Smooth muscle cell (in vitro differentiated cells): ENCODE measurements at regions not wholly inside any gene's neighbourhood (a gene's known extent, or its start where the extent isn't known, plus 50 kb on each side); places are given as distances from the start of the nearest gene placed in this dataset.
"Not testable (repeated sequence)": the region's sequence is repeated elsewhere in the genome, so short reads cannot be mapped to it uniquely, and the experiment has no call there.

Experiments
- DNase-seq: peaks from one replicate; lab custom pipeline; 2025; ENCODE audit not compliant: unreplicated experiment; lab: John Stamatoyannopoulos, UW
- H2AFZ ChIP-seq: fragments of 200-600 bp; sonication (generic); 2 replicates; pipeline ENCODE4 v1.6.0; 2016; ENCODE audit warnings: antibody characterized with exemption, low read depth, mild to moderate bottlenecking
- H3F3A ChIP-seq: fragments of 200-600 bp; sonication (generic); 2 replicates; pipeline ENCODE4 v1.6.0; 2017; ENCODE audit warnings: antibody characterized with exemption, low read depth
- H3K27ac ChIP-seq: fragments of 200-600 bp; sonication (generic); 2 replicates; pipeline ENCODE4 v1.5.1; 2016; ENCODE audit warnings: low read depth, mild to moderate bottlenecking
- H3K27me3 ChIP-seq: fragments of 200-600 bp; sonication (generic); 2 replicates; pipeline ENCODE4 v1.6.1; 2016; ENCODE audit warnings: low read depth, mild to moderate bottlenecking
- H3K36me3 ChIP-seq: fragments of 200-600 bp; sonication (generic); 2 replicates; pipeline ENCODE4 v1.5.1; 2016; ENCODE audit warnings: low read depth
- H3K4me1 ChIP-seq: fragments of 200-600 bp; sonication (generic); 2 replicates; pipeline ENCODE4 v1.5.1; 2016; ENCODE audit warnings: low read depth
- H3K4me2 ChIP-seq: fragments of 200-600 bp; sonication (generic); 2 replicates; pipeline ENCODE4 v1.6.0; 2016; ENCODE audit warnings: mild to moderate bottlenecking
- H3K4me3 ChIP-seq: fragments of 200-600 bp; sonication (generic); 2 replicates; pipeline ENCODE4 v1.5.1; 2016; ENCODE audit warnings: mild to moderate bottlenecking
- H3K79me2 ChIP-seq: fragments of 200-600 bp; sonication (generic); 2 replicates; pipeline ENCODE4 v1.6.0; 2016; ENCODE audit warnings: low read depth, mild to moderate bottlenecking
- H3K9ac ChIP-seq: fragments of 200-600 bp; sonication (generic); 2 replicates; pipeline ENCODE4 v1.6.0; 2016; ENCODE audit warnings: low read depth
- H3K9me3 ChIP-seq: fragments of 200-600 bp; sonication (generic); replicated peaks from 2 replicates; pipeline ENCODE4 v1.5.1; 2016; ENCODE audit warnings: low read depth
- H4K20me1 ChIP-seq: fragments of 200-600 bp; sonication (generic); 2 replicates; pipeline ENCODE4 v1.6.0; 2016; ENCODE audit warnings: low read depth
- CTCF ChIP-seq: fragments of 200-600 bp; sonication (generic); IDR thresholded peaks from 2 replicates; pipeline ENCODE4 v1.5.1; 2017; ENCODE audit warnings: borderline replicate concordance, mild to moderate bottlenecking, antibody characterized with exemption; ENCODE audit not compliant: insufficient read depth, poor library complexity, severe bottlenecking
- WGBS: methylation state at CpG from one replicate; pipeline ENCODE4 v1.1.7; 2016; ENCODE audit warnings: low lambda C conversion rate; 5-methylcytosine and 5-hydroxymethylcytosine counted together

GRCh38 chr14:105944632-105945610, 418.5 kb downstream of the TMEM121 start:
- Histone ChIP-seq H3K4me3 (no peak overlapping the region), H3K27ac (no peak overlapping the region), H3K9ac (no peak overlapping the region), H3K27me3 (no peaks in the 10 kb centered on the region), H3K4me2 (no peak overlapping the region), H3K79me2 (no peaks in the 10 kb centered on the region), H4K20me1 (no peaks in the 10 kb centered on the region), H3F3A (no peaks in the 10 kb centered on the region), H3K9me3 (peaks cover 5% of the 10 kb centered on the region), H3K4me1 (no peaks in the 10 kb centered on the region), H2AFZ (no peak overlapping the region), H3K36me3 (no peaks in the 10 kb centered on the region)
- 74% methylated on average over 30 of the region's 30 CpGs for WGBS
- no peak for TF ChIP-seq CTCF
- DNase-seq: no peak

- H3K9me3 ChIP-seq: peaks cover 5% of the 10 kb centered on the region
- no peaks in the 10 kb centered on the region for H3K36me3 ChIP-seq
- H3K4me2 ChIP-seq: no peak overlapping the region
- no peak overlapping the region for H3K9ac ChIP-seq
- H2AFZ ChIP-seq: no peak overlapping the region
- no peaks in the 10 kb centered on the region for H3K27me3 ChIP-seq
- no peaks in the 10 kb centered on the region for H4K20me1 ChIP-seq
- H3K4me1 ChIP-seq: no peaks in the 10 kb centered on the region
- H3K27ac ChIP-seq: no peak overlapping the region
- no peak for TF ChIP-seq CTCF
- no peaks in the 10 kb centered on the region for H3K79me2 ChIP-seq
- DNase-seq: no peak
- H3K4me3 ChIP-seq: no peak overlapping the region
- no peaks in the 10 kb centered on the region for H3F3A ChIP-seq
- WGBS: 66% methylated on average over 7 of the region's 7 CpGs
Observed at GRCh38 chr14:105945896-105946295, 419.5 kb downstream of the TMEM121 start.

- H3K9me3 ChIP-seq: peaks cover 5% of the 10 kb centered on the region
- 71% methylated on average over 4 of the region's 4 CpGs for WGBS
Observed at GRCh38 chr14:105947599-105947998, 421.2 kb downstream of the TMEM121 start.

GRCh38 chr14:105948955-105949354, 422.6 kb downstream of the TMEM121 start:
- not testable (repeated sequence) for H3K4me2 ChIP-seq, H3K9ac ChIP-seq, H3K27ac ChIP-seq, DNase-seq, H3K4me3 ChIP-seq, H3K9me3 ChIP-seq, H3K79me2 ChIP-seq, H3K36me3 ChIP-seq, H4K20me1 ChIP-seq, H3F3A ChIP-seq, H3K4me1 ChIP-seq, H2AFZ ChIP-seq, H3K27me3 ChIP-seq
- WGBS: 69% methylated on average over 3 of the region's 3 CpGs

More at GRCh38 chr14:105947599-105947998, 421.2 kb downstream of the TMEM121 start:
- Histone ChIP-seq H3K4me2 (no peak overlapping the region), H3K79me2 (no peaks in the 10 kb centered on the region), H2AFZ (no peak overlapping the region), H3K4me3 (no peak overlapping the region), H3K27ac (no peak overlapping the region), H3K4me1 (no peaks in the 10 kb centered on the region), H3K27me3 (no peaks in the 10 kb centered on the region), H3K36me3 (no peaks in the 10 kb centered on the region), H3K9ac (no peak overlapping the region), H4K20me1 (no peaks in the 10 kb centered on the region), H3F3A (no peaks in the 10 kb centered on the region)
- no peak for DNase-seq
- TF ChIP-seq CTCF: no peak

- H3K4me2 ChIP-seq, H4K20me1 ChIP-seq, H3K4me1 ChIP-seq, H3K79me2 ChIP-seq, H3K27ac ChIP-seq, H3K27me3 ChIP-seq, H3K9me3 ChIP-seq, H2AFZ ChIP-seq, H3K9ac ChIP-seq, H3K4me3 ChIP-seq, H3K36me3 ChIP-seq, DNase-seq, H3F3A ChIP-seq: not testable (repeated sequence)
- 69% methylated on average over 6 of the region's 6 CpGs for WGBS
Observed at GRCh38 chr14:105950364-105950892, 424.0 kb downstream of the TMEM121 start.
